NCI-H748 treated with DMSO at 0.1 percent for 48 hours (cell line): ENCODE measurements at regions not wholly inside any gene's neighbourhood (a gene's known extent, or its start where the extent isn't known, plus 50 kb on each side); places are given as distances from the start of the nearest gene placed in this dataset.
"Not testable (repeated sequence)": the region's sequence is repeated elsewhere in the genome, so short reads cannot be mapped to it uniquely, and the experiment has no call there.

Source experiments
- DNase-seq: peaks from one replicate; lab custom pipeline; 2025; lab: John Stamatoyannopoulos, UW

GRCh38 chr11:105432241-105432995, 177.5 kb upstream of the GRIA4 start:
- no peak for DNase-seq

- no peak for DNase-seq
Measured at GRCh38 chr11:105429096-105429910, 180.6 kb upstream of the GRIA4 start.

GRCh38 chr11:105407101-105407500, 202.8 kb upstream of the GRIA4 start:
- DNase-seq: no peak

- DNase-seq: no peak
Measured at GRCh38 chr11:105401269-105401809, 208.5 kb upstream of the GRIA4 start.

- DNase-seq: no peak
Measured at GRCh38 chr11:105399511-105399910, 210.4 kb upstream of the GRIA4 start.

- DNase-seq: no peak
Measured at GRCh38 chr11:105398636-105399035, 211.2 kb upstream of the GRIA4 start.

- no peak for DNase-seq
Measured at GRCh38 chr11:105393326-105393725, 216.5 kb upstream of the GRIA4 start.

GRCh38 chr11:105392556-105392955, 217.3 kb upstream of the GRIA4 start:
- DNase-seq: no peak

- DNase-seq: no peak
Measured at GRCh38 chr11:105389952-105390351, 219.9 kb upstream of the GRIA4 start.

GRCh38 chr11:105388006-105388405, 221.9 kb upstream of the GRIA4 start:
- DNase-seq: no peak

GRCh38 chr11:105381941-105382340, 227.9 kb upstream of the GRIA4 start:
- no peak for DNase-seq

GRCh38 chr11:105377870-105378269, 232.0 kb upstream of the GRIA4 start:
- DNase-seq: no peak

- no peak for DNase-seq
Measured at GRCh38 chr11:105372206-105372605, 232.6 kb upstream of the CARD18 start.

GRCh38 chr11:105371311-105371710, 231.7 kb upstream of the CARD18 start:
- DNase-seq: no peak

GRCh38 chr11:105368711-105369110, 229.1 kb upstream of the CARD18 start:
- no peak for DNase-seq

- DNase-seq: no peak
Measured at GRCh38 chr11:105367129-105367528, 227.6 kb upstream of the CARD18 start.

GRCh38 chr11:105361651-105362050, 222.1 kb upstream of the CARD18 start:
- DNase-seq: no peak

- no peak for DNase-seq
Measured at GRCh38 chr11:105357764-105358163, 218.2 kb upstream of the CARD18 start.

- DNase-seq: no peak
Measured at GRCh38 chr11:105357146-105357545, 217.6 kb upstream of the CARD18 start.

GRCh38 chr11:105349867-105350266, 210.3 kb upstream of the CARD18 start:
- not testable (repeated sequence) for DNase-seq

GRCh38 chr11:105344938-105345337, 205.4 kb upstream of the CARD18 start:
- peak; percentile 22 for DNase-seq

- no peak for DNase-seq
Measured at GRCh38 chr11:105334025-105334714, 194.6 kb upstream of the CARD18 start.
